WTC11 (cell line): ENCODE measurements at regions not wholly inside any gene's neighbourhood (a gene's known extent, or its start where the extent isn't known, plus 50 kb on each side); places are given as distances from the start of the nearest gene placed in this dataset.

ENCODE experiments used
- ATAC-seq: fragments of 200-7000 bp; cut with Tn5 transposase; 2 replicates; pipeline ENCODE4 v1.10.0; 2021; ENCODE audit warnings: mild to moderate bottlenecking, moderate library complexity
- CTCF ChIA-PET: fragments of 300-600 bp; sonication (Branson Sonifier 250); formaldehyde crosslinking; loops from one replicate; lab custom pipeline; 2021; ENCODE audit warnings: antibody characterized with exemption; lab: Charles Lee
- POLR2A ChIA-PET: fragments of 350-600 bp; sonication (Branson Sonifier 250); formaldehyde crosslinking; loops from one replicate; lab custom pipeline; 2021; ENCODE audit warnings: antibody characterized with exemption; lab: Charles Lee
- DNase-seq: peaks from one replicate; pipeline ENCODE4 v3.0.0; 2021; ENCODE audit warnings: low spot score
- H3K27ac Mint-ChIP-seq: 2 replicates; pipeline ENCODE4 v1.8.0; 2021; ENCODE audit warnings: mixed read lengths
- H3K27me3 Mint-ChIP-seq: 2 replicates; pipeline ENCODE4 v1.8.0; 2021; ENCODE audit warnings: low read depth, mild to moderate bottlenecking, moderate library complexity, mixed read lengths
- H3K36me3 Mint-ChIP-seq: 2 replicates; pipeline ENCODE4 v1.8.0; 2021; ENCODE audit warnings: mixed read lengths
- H3K4me1 Mint-ChIP-seq: 2 replicates; pipeline ENCODE4 v1.8.0; 2022; ENCODE audit warnings: mixed read lengths
- H3K4me3 Mint-ChIP-seq: 2 replicates; pipeline ENCODE4 v1.8.0; 2021; ENCODE audit warnings: mild to moderate bottlenecking, moderate library complexity, mixed read lengths
- H3K9me3 Mint-ChIP-seq: 2 replicates; pipeline ENCODE4 v1.8.0; 2021; ENCODE audit warnings: mixed read lengths
- ATF1 ChIP-seq: sonication (generic); formaldehyde crosslinking; IDR thresholded peaks from 2 replicates; pipeline ENCODE4 v1.8.1; 2023; ENCODE audit warnings: mild to moderate bottlenecking, moderate library complexity, missing genetic modification reagents
- CREB1 ChIP-seq: sonication (generic); formaldehyde crosslinking; IDR thresholded peaks from 2 replicates; pipeline ENCODE4 v1.8.0; 2023; ENCODE audit warnings: mild to moderate bottlenecking, missing genetic modification reagents
- FOXP1 ChIP-seq: sonication (generic); formaldehyde crosslinking; IDR thresholded peaks from 2 replicates; pipeline ENCODE4 v1.8.0; 2022; ENCODE audit warnings: missing genetic modification reagents, mild to moderate bottlenecking, moderate library complexity, borderline replicate concordance
- GRHL2 ChIP-seq: fragments of 250-450 bp; sonication (Bioruptor Pico); IDR thresholded peaks from 2 replicates; pipeline ENCODE4 v1.8.0; 2022; ENCODE audit warnings: mild to moderate bottlenecking, moderate library complexity; ENCODE audit not compliant: insufficient replicate concordance, severe bottlenecking
- HMGA2 ChIP-seq: fragments of 250-450 bp; sonication (Bioruptor Pico); IDR thresholded peaks from 2 replicates; pipeline ENCODE4 v1.4.0; 2021; ENCODE audit warnings: mild to moderate bottlenecking, moderate library complexity
- KAT7 ChIP-seq: sonication (generic); formaldehyde crosslinking; IDR thresholded peaks from 2 replicates; pipeline ENCODE4 v1.8.1; 2023; ENCODE audit warnings: missing genetic modification reagents, mild to moderate bottlenecking, borderline replicate concordance
- NR1H2 ChIP-seq: sonication (generic); formaldehyde crosslinking; IDR thresholded peaks from 2 replicates; pipeline ENCODE4 v1.9.0; 2021; ENCODE audit warnings: mild to moderate bottlenecking, moderate library complexity, missing genetic modification reagents
- PRRX2 ChIP-seq: fragments of 250-450 bp; sonication (Bioruptor Pico); IDR thresholded peaks from 2 replicates; pipeline ENCODE4 v1.8.0; 2021; ENCODE audit warnings: mild to moderate bottlenecking
- RELA ChIP-seq: sonication (generic); formaldehyde crosslinking; IDR thresholded peaks from 2 replicates; pipeline ENCODE4 v1.8.1; 2022; ENCODE audit warnings: missing genetic modification reagents, mild to moderate bottlenecking, borderline replicate concordance
- SMAD3 ChIP-seq: sonication (generic); formaldehyde crosslinking; IDR thresholded peaks from 2 replicates; pipeline ENCODE4 v1.8.0; 2022; ENCODE audit warnings: missing genetic modification reagents, mild to moderate bottlenecking, borderline replicate concordance
- SMAD4 ChIP-seq: sonication (generic); formaldehyde crosslinking; IDR thresholded peaks from 2 replicates; pipeline ENCODE4 v1.8.0; 2022; ENCODE audit warnings: mild to moderate bottlenecking, missing genetic modification reagents
- SOX15 ChIP-seq: fragments of 250-450 bp; sonication (Bioruptor Pico); IDR thresholded peaks from 2 replicates; pipeline ENCODE4 v1.9.0; 2021; ENCODE audit warnings: mild to moderate bottlenecking
- TCF7 ChIP-seq: sonication (generic); formaldehyde crosslinking; IDR thresholded peaks from 2 replicates; pipeline ENCODE4 v1.8.0; 2022; ENCODE audit warnings: mild to moderate bottlenecking, low read depth, missing genetic modification reagents, moderate library complexity
- ZNF121 ChIP-seq: sonication (generic); formaldehyde crosslinking; IDR thresholded peaks from 2 replicates; pipeline ENCODE4 v1.8.0; 2023; ENCODE audit warnings: missing genetic modification reagents
- ZNF263 ChIP-seq: sonication (generic); formaldehyde crosslinking; IDR thresholded peaks from 2 replicates; pipeline ENCODE4 v1.8.1; 2022; ENCODE audit warnings: low read depth, mild to moderate bottlenecking, moderate library complexity, missing genetic modification reagents
- ZNF423 ChIP-seq: fragments of 250-450 bp; sonication (Bioruptor Pico); IDR thresholded peaks from 2 replicates; pipeline ENCODE4 v2.1.2; 2022; ENCODE audit warnings: mild to moderate bottlenecking, moderate library complexity
- TF ChIP-seq, protein P1 (sequence below): fragments of 250-450 bp; sonication (Bioruptor Pico); IDR thresholded peaks from 2 replicates; pipeline ENCODE4 v1.9.0; 2021; ENCODE audit warnings: moderate library complexity, mild to moderate bottlenecking, inconsistent platforms, borderline replicate concordance
- TF ChIP-seq, protein P2 (sequence below): sonication (generic); formaldehyde crosslinking; IDR thresholded peaks from 2 replicates; pipeline ENCODE4 v1.8.0; 2022; ENCODE audit warnings: mild to moderate bottlenecking, missing genetic modification reagents
- TF ChIP-seq, protein P3 (sequence below): fragments of 250-450 bp; sonication (Bioruptor Pico); IDR thresholded peaks from 2 replicates; pipeline ENCODE4 v1.9.0; 2021; ENCODE audit warnings: mild to moderate bottlenecking
- TF ChIP-seq, protein P4 (sequence below): sonication (generic); formaldehyde crosslinking; IDR thresholded peaks from 2 replicates; pipeline ENCODE4 v1.8.1; 2023; ENCODE audit warnings: mild to moderate bottlenecking, missing genetic modification reagents, borderline replicate concordance
- TF ChIP-seq, protein P5 (sequence below): sonication (generic); formaldehyde crosslinking; conservative IDR thresholded peaks from 2 replicates; pipeline ENCODE4 v1.8.1; 2023; ENCODE audit warnings: mild to moderate bottlenecking, low read depth, missing genetic modification reagents, moderate library complexity

DNA sequence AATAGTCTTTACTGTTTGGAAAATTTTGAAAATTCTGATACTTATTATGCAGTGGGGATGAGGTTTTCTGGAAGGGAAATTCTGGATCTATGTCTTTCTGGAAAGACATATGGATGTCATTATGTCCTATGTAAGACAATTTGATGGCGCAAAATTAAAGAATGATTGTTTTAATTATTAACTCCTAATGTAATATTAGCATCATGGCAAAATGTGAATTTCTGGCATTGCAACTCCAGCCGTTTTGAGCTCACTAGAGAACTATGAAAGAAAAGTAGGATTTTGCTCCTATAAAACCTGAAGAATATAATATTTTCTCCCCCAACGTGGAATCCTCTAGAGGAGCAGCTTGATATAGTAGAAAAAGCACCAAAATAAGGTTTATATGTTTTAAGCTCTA, 243.2 kb downstream of the RFPL4B start (continued):
- TF ChIP-seq GRHL2 (CRISPR knock-in tag): no peak

DNA sequence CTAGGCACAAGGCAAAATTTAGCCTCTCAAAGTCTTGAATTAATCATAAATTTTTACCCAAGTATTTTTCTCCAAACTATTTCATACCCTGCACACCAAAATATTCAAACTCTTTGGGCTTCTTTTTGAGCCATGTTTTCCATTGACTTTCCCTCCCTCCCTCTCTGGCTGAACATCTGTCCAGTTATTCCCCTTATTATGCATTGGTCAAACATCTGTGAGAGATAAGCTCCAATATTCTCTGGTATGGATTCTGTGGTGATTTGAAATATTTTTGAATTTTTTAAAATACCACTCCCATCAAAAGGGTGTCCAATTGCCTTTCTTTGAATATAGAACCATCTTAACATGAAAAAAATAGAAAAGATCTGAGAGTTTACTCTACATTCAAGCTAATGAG, 244.2 kb downstream of the RFPL4B start:
- ChIA-PET POLR2A (no interaction called here), CTCF (no interaction called here)
- peaks cover 9% of the 10 kb centered on the region; the same call in 1 of the 2 replicates for H3K36me3 Mint-ChIP-seq
- H3K4me1 Mint-ChIP-seq: peaks cover 8% of the 10 kb centered on the region
- TF ChIP-seq KAT7 (CRISPR knock-in tag): no peak
- no peak for TF ChIP-seq ZNF121 (CRISPR knock-in tag)
- no peak for TF ChIP-seq ZNF263 (CRISPR knock-in tag)
- no peak for TF ChIP-seq RELA (CRISPR knock-in tag)
- TF ChIP-seq CREB1 (CRISPR knock-in tag): no peak
- TF ChIP-seq, protein P1, sequence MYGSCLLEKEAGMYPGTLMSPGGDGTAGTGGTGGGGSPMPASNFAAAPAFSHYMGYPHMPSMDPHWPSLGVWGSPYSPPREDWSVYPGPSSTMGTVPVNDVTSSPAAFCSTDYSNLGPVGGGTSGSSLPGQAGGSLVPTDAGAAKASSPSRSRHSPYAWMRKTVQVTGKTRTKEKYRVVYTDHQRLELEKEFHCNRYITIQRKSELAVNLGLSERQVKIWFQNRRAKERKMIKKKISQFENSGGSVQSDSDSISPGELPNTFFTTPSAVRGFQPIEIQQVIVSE (CRISPR knock-in tag): no peak
- no peak for TF ChIP-seq TCF7
- no peak for TF ChIP-seq HMGA2
- TF ChIP-seq NR1H2: no peak
- TF ChIP-seq, protein P2, sequence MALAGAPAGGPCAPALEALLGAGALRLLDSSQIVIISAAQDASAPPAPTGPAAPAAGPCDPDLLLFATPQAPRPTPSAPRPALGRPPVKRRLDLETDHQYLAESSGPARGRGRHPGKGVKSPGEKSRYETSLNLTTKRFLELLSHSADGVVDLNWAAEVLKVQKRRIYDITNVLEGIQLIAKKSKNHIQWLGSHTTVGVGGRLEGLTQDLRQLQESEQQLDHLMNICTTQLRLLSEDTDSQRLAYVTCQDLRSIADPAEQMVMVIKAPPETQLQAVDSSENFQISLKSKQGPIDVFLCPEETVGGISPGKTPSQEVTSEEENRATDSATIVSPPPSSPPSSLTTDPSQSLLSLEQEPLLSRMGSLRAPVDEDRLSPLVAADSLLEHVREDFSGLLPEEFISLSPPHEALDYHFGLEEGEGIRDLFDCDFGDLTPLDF (CRISPR knock-in tag): no peak
- TF ChIP-seq FOXP1 (CRISPR knock-in tag): no peak
- TF ChIP-seq, protein P3, sequence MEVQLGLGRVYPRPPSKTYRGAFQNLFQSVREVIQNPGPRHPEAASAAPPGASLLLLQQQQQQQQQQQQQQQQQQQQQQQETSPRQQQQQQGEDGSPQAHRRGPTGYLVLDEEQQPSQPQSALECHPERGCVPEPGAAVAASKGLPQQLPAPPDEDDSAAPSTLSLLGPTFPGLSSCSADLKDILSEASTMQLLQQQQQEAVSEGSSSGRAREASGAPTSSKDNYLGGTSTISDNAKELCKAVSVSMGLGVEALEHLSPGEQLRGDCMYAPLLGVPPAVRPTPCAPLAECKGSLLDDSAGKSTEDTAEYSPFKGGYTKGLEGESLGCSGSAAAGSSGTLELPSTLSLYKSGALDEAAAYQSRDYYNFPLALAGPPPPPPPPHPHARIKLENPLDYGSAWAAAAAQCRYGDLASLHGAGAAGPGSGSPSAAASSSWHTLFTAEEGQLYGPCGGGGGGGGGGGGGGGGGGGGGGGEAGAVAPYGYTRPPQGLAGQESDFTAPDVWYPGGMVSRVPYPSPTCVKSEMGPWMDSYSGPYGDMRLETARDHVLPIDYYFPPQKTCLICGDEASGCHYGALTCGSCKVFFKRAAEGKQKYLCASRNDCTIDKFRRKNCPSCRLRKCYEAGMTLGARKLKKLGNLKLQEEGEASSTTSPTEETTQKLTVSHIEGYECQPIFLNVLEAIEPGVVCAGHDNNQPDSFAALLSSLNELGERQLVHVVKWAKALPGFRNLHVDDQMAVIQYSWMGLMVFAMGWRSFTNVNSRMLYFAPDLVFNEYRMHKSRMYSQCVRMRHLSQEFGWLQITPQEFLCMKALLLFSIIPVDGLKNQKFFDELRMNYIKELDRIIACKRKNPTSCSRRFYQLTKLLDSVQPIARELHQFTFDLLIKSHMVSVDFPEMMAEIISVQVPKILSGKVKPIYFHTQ (CRISPR knock-in tag): no peak
- TF ChIP-seq, protein P4, sequence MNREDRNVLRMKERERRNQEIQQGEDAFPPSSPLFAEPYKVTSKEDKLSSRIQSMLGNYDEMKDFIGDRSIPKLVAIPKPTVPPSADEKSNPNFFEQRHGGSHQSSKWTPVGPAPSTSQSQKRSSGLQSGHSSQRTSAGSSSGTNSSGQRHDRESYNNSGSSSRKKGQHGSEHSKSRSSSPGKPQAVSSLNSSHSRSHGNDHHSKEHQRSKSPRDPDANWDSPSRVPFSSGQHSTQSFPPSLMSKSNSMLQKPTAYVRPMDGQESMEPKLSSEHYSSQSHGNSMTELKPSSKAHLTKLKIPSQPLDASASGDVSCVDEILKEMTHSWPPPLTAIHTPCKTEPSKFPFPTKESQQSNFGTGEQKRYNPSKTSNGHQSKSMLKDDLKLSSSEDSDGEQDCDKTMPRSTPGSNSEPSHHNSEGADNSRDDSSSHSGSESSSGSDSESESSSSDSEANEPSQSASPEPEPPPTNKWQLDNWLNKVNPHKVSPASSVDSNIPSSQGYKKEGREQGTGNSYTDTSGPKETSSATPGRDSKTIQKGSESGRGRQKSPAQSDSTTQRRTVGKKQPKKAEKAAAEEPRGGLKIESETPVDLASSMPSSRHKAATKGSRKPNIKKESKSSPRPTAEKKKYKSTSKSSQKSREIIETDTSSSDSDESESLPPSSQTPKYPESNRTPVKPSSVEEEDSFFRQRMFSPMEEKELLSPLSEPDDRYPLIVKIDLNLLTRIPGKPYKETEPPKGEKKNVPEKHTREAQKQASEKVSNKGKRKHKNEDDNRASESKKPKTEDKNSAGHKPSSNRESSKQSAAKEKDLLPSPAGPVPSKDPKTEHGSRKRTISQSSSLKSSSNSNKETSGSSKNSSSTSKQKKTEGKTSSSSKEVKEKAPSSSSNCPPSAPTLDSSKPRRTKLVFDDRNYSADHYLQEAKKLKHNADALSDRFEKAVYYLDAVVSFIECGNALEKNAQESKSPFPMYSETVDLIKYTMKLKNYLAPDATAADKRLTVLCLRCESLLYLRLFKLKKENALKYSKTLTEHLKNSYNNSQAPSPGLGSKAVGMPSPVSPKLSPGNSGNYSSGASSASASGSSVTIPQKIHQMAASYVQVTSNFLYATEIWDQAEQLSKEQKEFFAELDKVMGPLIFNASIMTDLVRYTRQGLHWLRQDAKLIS (CRISPR knock-in tag): no peak
- TF ChIP-seq SMAD4: no peak
- no peak for TF ChIP-seq PRRX2
- no peak for TF ChIP-seq SOX15
- TF ChIP-seq SMAD3 (CRISPR knock-in tag): no peak
- TF ChIP-seq ATF1 (CRISPR knock-in tag): no peak
- no peak for TF ChIP-seq ZNF423 (CRISPR knock-in tag)
- TF ChIP-seq, protein P5, sequence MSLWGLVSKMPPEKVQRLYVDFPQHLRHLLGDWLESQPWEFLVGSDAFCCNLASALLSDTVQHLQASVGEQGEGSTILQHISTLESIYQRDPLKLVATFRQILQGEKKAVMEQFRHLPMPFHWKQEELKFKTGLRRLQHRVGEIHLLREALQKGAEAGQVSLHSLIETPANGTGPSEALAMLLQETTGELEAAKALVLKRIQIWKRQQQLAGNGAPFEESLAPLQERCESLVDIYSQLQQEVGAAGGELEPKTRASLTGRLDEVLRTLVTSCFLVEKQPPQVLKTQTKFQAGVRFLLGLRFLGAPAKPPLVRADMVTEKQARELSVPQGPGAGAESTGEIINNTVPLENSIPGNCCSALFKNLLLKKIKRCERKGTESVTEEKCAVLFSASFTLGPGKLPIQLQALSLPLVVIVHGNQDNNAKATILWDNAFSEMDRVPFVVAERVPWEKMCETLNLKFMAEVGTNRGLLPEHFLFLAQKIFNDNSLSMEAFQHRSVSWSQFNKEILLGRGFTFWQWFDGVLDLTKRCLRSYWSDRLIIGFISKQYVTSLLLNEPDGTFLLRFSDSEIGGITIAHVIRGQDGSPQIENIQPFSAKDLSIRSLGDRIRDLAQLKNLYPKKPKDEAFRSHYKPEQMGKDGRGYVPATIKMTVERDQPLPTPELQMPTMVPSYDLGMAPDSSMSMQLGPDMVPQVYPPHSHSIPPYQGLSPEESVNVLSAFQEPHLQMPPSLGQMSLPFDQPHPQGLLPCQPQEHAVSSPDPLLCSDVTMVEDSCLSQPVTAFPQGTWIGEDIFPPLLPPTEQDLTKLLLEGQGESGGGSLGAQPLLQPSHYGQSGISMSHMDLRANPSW (CRISPR knock-in tag): no peak
- H3K27ac Mint-ChIP-seq: no peak overlapping the region
- H3K27me3 Mint-ChIP-seq: no peaks in the 10 kb centered on the region
- no peak for ATAC-seq
- H3K4me3 Mint-ChIP-seq: no peak overlapping the region
- no peak for DNase-seq
- peaks cover 18% of the 10 kb centered on the region for H3K9me3 Mint-ChIP-seq
